ENCODE measurements at regions not wholly inside any gene's neighbourhood (a gene's known extent, or its start where the extent isn't known, plus 50 kb on each side); places are given as distances from the start of the nearest gene placed in this dataset.

GRCh38 chr12:58678753-58679152 lies 241.6 kb downstream of the LRIG3 start:
- Histone ChIP-seq H3K36me3 (ENCODE audit: control insufficient read depth in 1 of 2, insufficient read depth in 2 of 2, low read length in 2 of 2) (no peaks in the 10 kb centered on the region), H4K20me1 (ENCODE audit: insufficient read depth) (no peaks in the 10 kb centered on the region), H3K9me3 (ENCODE audit: control insufficient read depth in 1 of 2, insufficient read depth in 1 of 2, low read depth in 1 of 2, low read length in 2 of 2) (peaks cover 4 to 5% of the 10 kb centered on the region in 2 experiments; a peak in 2 of 4 replicates), H3K27ac (ENCODE audit: low read depth, low read length) (no peak overlapping the region), H3K79me2 (ENCODE audit: insufficient read depth, low read length) (no peaks in the 10 kb centered on the region), H3K4me1 (ENCODE audit: control insufficient read depth in 1 of 2, insufficient read depth in 2 of 2, low read length in 2 of 2) (no peaks in the 10 kb centered on the region), H3K4me3 (replicated peaks in 1 of 2; ENCODE audit: low read depth in 1 of 2, low read length in 2 of 2) (no peak overlapping the region), H3K9ac (ENCODE audit: low read length) (no peak overlapping the region), H3K9me2 (ENCODE audit: insufficient read depth) (no peaks in the 10 kb centered on the region), H3K4me2 (ENCODE audit: low read length) (no peak overlapping the region), H2AFZ (ENCODE audit: low read depth, low read length, poor library complexity, severe bottlenecking) (no peak overlapping the region), H3K27me3 (ENCODE audit: insufficient read depth, low read length) (no peaks in the 10 kb centered on the region)
- RAD21 ChIA-PET (ENCODE audit: low non-redundant PET in 1 of 2, low total read pairs in 2 of 2, uncharacterized antibody in 2 of 2, unreplicated experiment in 2 of 2) = no interaction called here
- ATAC-seq (no peak), DNase-seq (ENCODE audit: low read depth, low spot score) (no peak)
- no TSS peak for BruUV-seq (replicated peaks)
- POLR2A ChIA-PET = no interaction called here
- TF ChIP-seq YY1 (IDR thresholded peaks at IDR 0.05; ENCODE audit: extremely low read depth, insufficient replicate concordance, low read depth, low read length) = no peak
- TF ChIP-seq CBX3 (IDR thresholded peaks at IDR 0.05; ENCODE audit: low read depth) = peak; percentile 38; the same call in 1 of the 2 replicates
- TF ChIP-seq EZH2 (IDR thresholded peaks at IDR 0.05) = no peak
- TF ChIP-seq ATF3 (IDR thresholded peaks at IDR 0.05) = no peak
- TF ChIP-seq ZFX (IDR thresholded peaks at IDR 0.05) = no peak
- intact Hi-C loops (cut with micrococcal nuclease) = no loop called here
- CTCF ChIA-PET = no interaction called here

- no TSS peak for BruUV-seq (replicated peaks)
- ChIA-PET RAD21 (ENCODE audit: low non-redundant PET in 1 of 2, low total read pairs in 2 of 2, uncharacterized antibody in 2 of 2, unreplicated experiment in 2 of 2) (no interaction called here), CTCF (no interaction called here), POLR2A (no interaction called here)
- Histone ChIP-seq H3K27me3 (ENCODE audit: insufficient read depth, low read length) (no peaks in the 10 kb centered on the region), H4K20me1 (ENCODE audit: insufficient read depth) (no peaks in the 10 kb centered on the region), H3K4me1 (ENCODE audit: control insufficient read depth in 1 of 2, insufficient read depth in 2 of 2, low read length in 2 of 2) (no peaks in the 10 kb centered on the region), H3K79me2 (ENCODE audit: insufficient read depth, low read length) (no peaks in the 10 kb centered on the region), H3K4me2 (ENCODE audit: low read length) (no peak overlapping the region), H3K4me3 (replicated peaks in 1 of 2; ENCODE audit: low read depth in 1 of 2, low read length in 2 of 2) (no peak overlapping the region), H3K36me3 (ENCODE audit: control insufficient read depth in 1 of 2, insufficient read depth in 2 of 2, low read length in 2 of 2) (no peaks in the 10 kb centered on the region), H2AFZ (ENCODE audit: low read depth, low read length, poor library complexity, severe bottlenecking) (no peak overlapping the region), H3K9me2 (ENCODE audit: insufficient read depth) (no peaks in the 10 kb centered on the region), H3K27ac (ENCODE audit: low read depth, low read length) (no peak overlapping the region), H3K9ac (ENCODE audit: low read length) (no peak overlapping the region), H3K9me3 (ENCODE audit: control insufficient read depth in 1 of 2, insufficient read depth in 1 of 2, low read depth in 1 of 2, low read length in 2 of 2) (peaks cover 4 to 5% of the 10 kb centered on the region in 2 experiments; a peak in 2 of 4 replicates)
- intact Hi-C loops (cut with micrococcal nuclease) = no loop called here
- DNase-seq (ENCODE audit: low read depth, low spot score) (no peak), ATAC-seq (no peak)
- TF ChIP-seq TCF7L2 (IDR thresholded peaks at IDR 0.05; ENCODE audit: borderline replicate concordance, extremely low read depth, insufficient read depth, insufficient read length) (no peak), EZH2phosphoT487 (IDR thresholded peaks at IDR 0.05; ENCODE audit: borderline replicate concordance) (no peak), REST (IDR thresholded peaks at IDR 0.05; ENCODE audit: low read depth) (no peak), YY1 (IDR thresholded peaks at IDR 0.05; ENCODE audit: extremely low read depth, insufficient replicate concordance, low read depth, low read length) (no peak), CEBPB (IDR thresholded peaks at IDR 0.05; ENCODE audit: low read depth) (no peak), FOSL1 (IDR thresholded peaks at IDR 0.05; ENCODE audit: low read depth) (no peak), ZFX (IDR thresholded peaks at IDR 0.05) (no peak), ZBTB33 (IDR thresholded peaks at IDR 0.05; ENCODE audit: extremely low read depth, insufficient replicate concordance, low read length) (no peak), ATF3 (IDR thresholded peaks at IDR 0.05) (no peak), EGR1 (IDR thresholded peaks at IDR 0.05; ENCODE audit: low read depth) (no peak), SIN3A (IDR thresholded peaks at IDR 0.05; ENCODE audit: low read depth) (no peak), EZH2 (IDR thresholded peaks at IDR 0.05) (no peak), ZNF274 (IDR thresholded peaks at IDR 0.05; ENCODE audit: low read depth, low read length) (no peak), RAD21 (IDR thresholded peaks at IDR 0.05; ENCODE audit: low read depth) (no peak)
Observed at GRCh38 chr12:58681730-58682129, 238.6 kb downstream of the LRIG3 start.
